AG10803 (cell line): ENCODE measurements at regions not wholly inside any gene's neighbourhood (a gene's known extent, or its start where the extent isn't known, plus 50 kb on each side); places are given as distances from the start of the nearest gene placed in this dataset.

Experiments
- DNase-seq: peaks from one replicate; pipeline ENCODE4 v3.0.0; 2010; ENCODE audit warnings: low read depth
- H3K4me3 ChIP-seq: 2 replicates; pipeline ENCODE4 v1.5.1; 2011; ENCODE audit warnings: mild to moderate bottlenecking, low read length, control low read depth
- CTCF ChIP-seq: conservative IDR thresholded peaks from 2 replicates; pipeline ENCODE4 v1.5.1; 2011; ENCODE audit warnings: mild to moderate bottlenecking, low read length, control low read depth, inconsistent platforms

DNA sequence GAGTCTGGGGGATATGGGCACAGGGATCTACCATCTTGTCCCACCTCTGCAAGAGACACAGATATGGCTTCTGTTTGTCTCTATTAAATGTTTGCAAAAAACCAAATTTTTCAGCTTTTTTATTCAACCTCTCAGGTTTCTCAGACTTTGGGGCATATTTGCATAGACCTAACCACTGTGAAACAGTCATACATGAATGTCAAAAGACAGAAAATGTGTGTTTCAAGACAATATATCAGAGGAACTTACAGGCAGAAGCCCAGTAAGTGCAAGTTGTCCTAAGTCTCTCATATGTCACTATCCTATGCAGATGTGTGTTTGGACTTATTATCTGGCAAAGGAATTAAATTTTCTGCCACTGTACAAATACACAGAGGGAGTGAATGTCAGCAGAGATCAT, 951.2 kb downstream of the PCDH18 start:
- no peak for TF ChIP-seq CTCF
- DNase-seq: no peak
- H3K4me3 ChIP-seq: no peak overlapping the region

DNA sequence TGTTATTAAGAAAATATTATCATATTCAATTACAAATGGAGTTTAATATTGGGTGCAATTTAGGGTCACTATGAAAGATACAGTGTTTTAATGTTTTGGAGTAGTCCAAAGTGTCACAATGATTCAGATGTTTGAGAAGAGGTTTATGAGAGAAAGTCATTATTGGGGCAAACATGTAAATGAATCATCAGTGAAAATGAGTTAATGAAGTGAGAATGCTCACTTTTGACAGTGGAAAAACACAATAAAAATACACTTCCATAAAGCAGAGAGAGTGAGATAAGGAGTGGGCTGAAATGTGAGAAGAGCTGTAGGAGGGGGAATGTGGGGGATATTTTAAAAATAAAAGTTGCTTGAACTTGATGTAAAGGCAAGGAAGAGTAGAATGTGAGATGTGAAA, 957.1 kb downstream of the PCDH18 start:
- TF ChIP-seq CTCF: no peak
- no peak for DNase-seq

DNA sequence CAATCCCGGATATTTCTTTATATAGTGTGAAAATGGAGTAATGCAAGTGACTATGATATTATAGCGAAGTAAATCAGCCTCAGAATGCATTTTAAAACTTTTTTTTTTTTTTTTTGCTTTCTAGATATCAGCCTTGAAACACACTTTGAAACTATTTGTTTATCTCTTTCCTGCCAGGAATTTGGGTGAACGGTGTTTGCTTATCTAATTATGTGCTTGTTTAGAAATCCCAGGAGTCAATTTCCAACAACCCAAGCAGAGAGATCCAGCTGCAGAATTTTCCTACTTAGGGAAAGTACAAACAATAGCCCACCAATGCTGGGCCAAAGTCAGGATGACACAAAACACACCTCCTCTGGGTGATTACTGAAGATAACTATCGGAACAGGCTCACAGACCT, 958.8 kb downstream of the PCDH18 start:
- TF ChIP-seq CTCF: no peak
- DNase-seq: no peak
- no peak overlapping the region for H3K4me3 ChIP-seq

More for the DNA sequence above, 957.1 kb downstream of the PCDH18 start:
- H3K4me3 ChIP-seq: no peak overlapping the region

GRCh38 chr4:136571315-136571714, 961.0 kb downstream of the PCDH18 start:
- no peak for DNase-seq
- no peak for TF ChIP-seq CTCF
- no peak overlapping the region for H3K4me3 ChIP-seq

DNA sequence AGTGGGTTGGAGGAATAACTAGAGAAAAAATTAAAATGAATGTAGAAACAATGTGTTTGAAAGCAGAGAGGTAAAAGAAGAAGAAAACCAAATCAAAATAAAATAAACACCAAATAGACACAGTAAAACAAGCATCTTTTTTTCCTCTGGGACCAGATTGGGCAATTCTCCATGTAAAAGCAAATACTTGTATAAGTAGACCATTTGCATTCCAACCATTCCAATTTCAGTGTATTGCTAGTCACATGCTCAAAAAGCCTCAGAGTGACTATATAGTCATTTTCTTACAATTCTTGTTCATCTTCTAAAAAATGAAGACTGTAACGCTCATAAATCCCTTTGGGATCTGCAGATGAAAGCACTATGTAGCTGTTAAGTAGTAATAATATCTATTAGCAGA, 969.5 kb downstream of the PCDH18 start:
- H3K4me3 ChIP-seq: no peak overlapping the region
- DNase-seq: no peak
- TF ChIP-seq CTCF: no peak

- H3K4me3 ChIP-seq: no peak overlapping the region
- no peak for TF ChIP-seq CTCF
- no peak for DNase-seq
These were observed 973.3 kb downstream of the PCDH18 start for GRCh38 chr4:136558940-136559494.

DNA sequence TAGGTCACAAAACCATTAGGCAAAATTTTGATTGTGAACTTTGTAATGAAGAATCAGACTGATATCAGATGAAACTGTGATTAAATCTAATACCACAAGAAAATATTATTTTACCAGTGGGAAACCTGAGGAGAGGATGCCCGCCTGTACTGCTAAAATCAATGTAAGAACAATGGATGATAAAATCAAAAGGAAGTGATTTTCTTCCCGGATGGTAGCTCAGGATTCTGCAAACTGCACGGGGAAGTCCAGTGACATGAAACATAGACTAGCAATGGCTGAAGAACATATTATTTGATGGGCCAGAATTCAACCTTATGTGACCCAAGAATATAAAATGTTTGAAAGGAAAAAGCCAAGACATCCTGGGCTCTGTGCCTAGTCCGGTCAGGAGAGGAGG, 974.9 kb downstream of the PCDH18 start:
- no peak overlapping the region for H3K4me3 ChIP-seq
- no peak for TF ChIP-seq CTCF
- DNase-seq: no peak
